NCI-H82 treated with DMSO at 0.1 percent for 48 hours (cell line): ENCODE measurements at regions not wholly inside any gene's neighbourhood (a gene's known extent, or its start where the extent isn't known, plus 50 kb on each side); places are given as distances from the start of the nearest gene placed in this dataset.

Source experiments
- DNase-seq: peaks from one replicate; lab custom pipeline; 2025; ENCODE audit not compliant: unreplicated experiment; lab: John Stamatoyannopoulos, UW

GRCh38 chr19:29263305-29264135 is 50.6 kb upstream of the UQCRFS1 start:
- DNase-seq, result no peak

DNA sequence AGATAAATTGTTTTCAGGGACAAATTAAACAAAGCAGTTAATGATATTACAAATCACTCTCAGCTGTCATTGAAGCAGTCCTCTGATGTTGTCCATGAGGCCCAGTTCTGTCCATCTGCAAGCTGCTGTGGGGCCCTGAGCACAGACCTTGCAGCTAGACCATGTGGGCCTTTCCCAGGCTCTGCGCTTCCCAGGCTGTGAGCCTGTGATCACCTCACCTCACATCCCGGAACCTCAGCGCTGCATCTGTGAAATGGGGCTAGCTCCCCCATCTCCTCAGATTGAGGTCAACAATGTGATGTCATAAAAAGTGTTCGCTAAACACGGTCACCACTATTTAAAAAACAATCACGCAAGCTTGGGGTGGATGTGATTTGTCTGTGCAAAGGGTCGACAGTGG is 51.9 kb upstream of the UQCRFS1 start:
- no peak for DNase-seq

DNA sequence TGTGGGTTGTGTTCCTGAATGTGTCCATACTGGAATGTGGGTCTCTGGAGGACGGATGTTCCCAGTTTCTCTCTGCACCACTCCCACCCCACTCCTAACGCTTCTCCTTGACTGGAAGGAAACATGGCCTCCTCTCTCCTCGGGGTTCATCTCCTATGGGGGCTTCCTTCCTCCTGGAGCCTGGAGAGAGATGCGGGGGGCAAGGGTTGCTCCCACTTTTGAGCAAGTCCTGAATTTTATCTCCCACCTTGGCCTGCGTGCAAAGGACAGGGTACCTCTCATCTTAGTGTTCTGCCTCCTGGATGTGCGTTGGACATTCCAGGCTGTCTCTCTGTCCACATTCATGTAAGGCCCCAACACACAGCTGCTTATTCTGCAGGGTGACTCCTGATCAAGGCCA is 52.5 kb upstream of the UQCRFS1 start:
- DNase-seq, result no peak

GRCh38 chr19:29266001-29266400 is 53.0 kb upstream of the UQCRFS1 start:
- DNase-seq, result no peak

- DNase-seq, result no peak
These were observed 53.7 kb upstream of the UQCRFS1 start for GRCh38 chr19:29266603-29267002.

DNA sequence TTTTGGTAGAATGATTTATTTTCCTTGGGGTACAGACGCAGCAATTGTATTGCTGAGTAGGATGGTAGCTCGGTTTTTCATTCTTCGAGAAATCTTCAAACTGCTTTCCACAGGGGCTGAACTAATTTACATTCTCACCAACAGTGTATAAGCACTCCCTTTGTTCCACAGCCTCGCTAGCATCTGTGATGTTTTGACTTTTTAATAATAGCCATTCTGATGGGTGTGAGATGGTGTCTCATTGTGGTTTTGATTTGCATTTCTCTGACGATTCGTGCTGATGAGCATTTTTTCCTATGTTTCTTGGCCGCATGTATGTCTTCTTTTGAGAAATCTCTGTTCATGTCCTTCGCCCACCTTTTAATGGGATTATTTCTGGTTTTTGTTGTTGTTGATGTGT is 54.8 kb upstream of the UQCRFS1 start:
- DNase-seq, result no peak

GRCh38 chr19:29268103-29268502 is 55.2 kb upstream of the UQCRFS1 start:
- DNase-seq, result no peak

- no peak for DNase-seq
These were observed 55.9 kb upstream of the UQCRFS1 start for GRCh38 chr19:29268721-29269393.

GRCh38 chr19:29269641-29270040 is 56.7 kb upstream of the UQCRFS1 start:
- DNase-seq, result no peak

- DNase-seq, result no peak
These were observed 58.4 kb upstream of the UQCRFS1 start for GRCh38 chr19:29271341-29271740.

DNA sequence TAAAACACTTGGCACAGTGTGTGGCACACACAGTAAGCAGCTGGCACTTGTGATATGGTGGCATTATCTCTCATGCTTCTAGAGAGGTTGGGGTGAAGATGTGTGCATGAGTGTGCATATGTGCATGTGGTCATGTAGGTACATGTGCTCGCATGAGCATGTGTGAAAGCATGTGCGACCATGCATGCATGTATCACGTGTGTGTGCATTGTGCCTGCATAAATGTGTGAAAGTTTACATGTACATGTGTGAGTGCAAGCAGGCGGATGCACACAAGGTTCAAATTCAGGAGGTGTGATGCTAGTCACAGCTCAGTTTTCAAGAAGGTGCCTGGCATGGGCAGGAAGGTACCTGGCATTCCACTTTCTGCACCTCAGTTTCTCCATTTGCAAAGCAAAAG is 59.0 kb upstream of the UQCRFS1 start:
- no peak for DNase-seq

- no peak for DNase-seq
These were observed 60.2 kb upstream of the UQCRFS1 start for GRCh38 chr19:29273000-29273640.

- DNase-seq, result no peak
These were observed 62.3 kb upstream of the UQCRFS1 start for GRCh38 chr19:29275266-29275665.

DNA sequence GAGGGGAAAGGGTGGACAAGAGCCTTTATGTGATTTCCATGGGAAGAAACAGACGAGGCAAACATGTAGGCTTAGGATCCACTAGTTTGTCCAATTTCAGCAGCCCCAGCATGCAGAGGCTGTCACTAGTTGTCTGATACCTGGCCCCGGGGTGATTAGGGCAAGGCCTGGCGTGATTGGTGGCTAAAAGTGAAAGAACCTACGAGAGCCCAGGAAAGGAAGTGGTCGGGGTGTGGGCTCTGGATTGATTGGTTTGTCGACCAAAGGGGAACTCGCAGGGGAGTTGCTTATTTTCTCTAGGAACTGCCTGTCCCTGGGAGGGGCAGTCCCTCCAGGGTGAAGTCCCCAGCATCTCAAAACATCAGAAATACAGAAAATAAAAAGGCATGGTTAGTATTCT is 64.2 kb upstream of the UQCRFS1 start:
- no peak for DNase-seq

GRCh38 chr19:29278716-29279115 is 65.8 kb upstream of the UQCRFS1 start:
- DNase-seq, result no peak

GRCh38 chr19:29283366-29283765 is 70.4 kb upstream of the UQCRFS1 start:
- DNase-seq, result no peak

- DNase-seq, result no peak
These were observed 72.3 kb upstream of the UQCRFS1 start for GRCh38 chr19:29285187-29285687.

GRCh38 chr19:29285878-29286277 is 72.9 kb upstream of the UQCRFS1 start:
- no peak for DNase-seq

- DNase-seq, result no peak
These were observed 74.1 kb upstream of the UQCRFS1 start for GRCh38 chr19:29287061-29287460.

DNA sequence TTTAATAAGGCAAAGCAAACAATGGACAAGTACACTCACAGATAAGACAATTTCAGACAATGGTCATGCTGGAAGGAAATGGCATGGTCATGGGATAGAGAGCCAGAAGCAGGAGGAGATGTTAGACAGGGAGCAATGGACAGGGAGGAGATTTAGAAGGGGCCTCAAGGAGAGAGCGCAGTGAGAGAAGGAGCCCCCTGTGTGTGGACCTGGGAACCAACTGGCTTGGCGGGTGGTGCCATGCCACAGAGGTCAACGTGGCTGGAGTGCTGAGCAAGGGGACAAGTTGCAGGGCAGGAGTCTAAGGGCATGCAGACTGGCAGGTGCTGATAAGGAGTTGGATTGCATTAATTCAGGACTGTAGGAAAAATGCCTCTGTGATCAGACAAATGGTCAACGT is 75.3 kb upstream of the UQCRFS1 start:
- DNase-seq, result no peak

DNA sequence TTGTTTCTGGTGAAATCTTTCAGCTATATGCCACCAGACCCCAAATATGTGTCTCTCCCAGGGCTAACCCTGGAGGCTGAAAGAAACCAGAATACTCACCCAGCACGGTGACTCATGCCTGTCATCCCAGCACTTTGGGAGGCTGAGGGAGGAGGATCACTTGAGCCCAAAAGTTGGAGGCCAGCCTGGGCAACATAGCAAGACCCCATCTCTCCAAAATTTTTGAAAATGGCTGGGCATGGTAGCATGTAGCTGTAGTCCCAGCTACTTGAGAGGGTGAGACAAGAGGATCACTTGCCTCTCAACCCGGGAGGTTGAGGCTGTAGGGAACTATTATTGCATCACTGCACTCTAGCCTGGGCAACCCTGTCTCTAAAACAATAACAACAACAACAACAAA is 76.1 kb upstream of the UQCRFS1 start:
- DNase-seq, result no peak

DNA sequence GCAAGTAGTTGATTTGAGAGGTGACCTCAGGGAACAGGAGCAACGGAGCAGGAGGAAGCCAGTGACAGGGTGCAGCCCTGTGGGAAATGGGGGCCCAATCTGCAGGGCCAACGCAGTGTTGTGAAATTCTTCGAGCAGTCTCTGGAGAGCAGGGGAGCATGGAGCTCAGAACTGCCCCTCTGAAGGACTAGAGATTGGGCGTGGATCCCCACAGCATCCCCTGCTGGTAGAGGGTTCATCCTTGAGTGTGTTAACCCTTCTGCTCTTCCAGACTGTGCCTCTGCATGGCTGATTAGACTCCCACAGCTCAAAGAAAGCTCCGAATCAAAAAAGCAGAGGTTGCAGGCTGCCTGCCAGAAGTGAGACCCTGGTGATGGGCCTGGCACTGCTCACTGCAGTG is 77.9 kb upstream of the UQCRFS1 start:
- no peak for DNase-seq
